Activated CD8-positive, alpha-beta T cell treated with anti-CD3 and anti-CD28 coated beads for 36 hours (primary cell): ENCODE measurements at regions not wholly inside any gene's neighbourhood (a gene's known extent, or its start where the extent isn't known, plus 50 kb on each side); places are given as distances from the start of the nearest gene placed in this dataset.

Source experiments
- ATAC-seq: fragments of 200-7000 bp; cut with Tn5 transposase; one replicate; pipeline ENCODE4 v1.10.0; 2021; ENCODE audit warnings: mild to moderate bottlenecking, moderate library complexity
- CTCF ChIA-PET: fragments of 350-600 bp; sonication (Branson Sonifier 250); formaldehyde crosslinking; loops from one replicate; lab custom pipeline; 2021; ENCODE audit warnings: antibody characterized with exemption; lab: Charles Lee
- POLR2A ChIA-PET: fragments of 350-600 bp; sonication (Branson Sonifier 250); formaldehyde crosslinking; loops from one replicate; lab custom pipeline; 2021; ENCODE audit warnings: antibody characterized with exemption; lab: Charles Lee
- DNase-seq: peaks from one replicate; pipeline ENCODE4 v3.0.0-alpha.2; 2020
- H3K27ac Mint-ChIP-seq: one replicate; pipeline ENCODE4 v1.8.0; 2021; ENCODE audit warnings: mild to moderate bottlenecking, mixed read lengths
- H3K27me3 Mint-ChIP-seq: one replicate; pipeline ENCODE4 v1.8.0; 2021; ENCODE audit warnings: mixed read lengths
- H3K36me3 Mint-ChIP-seq: one replicate; pipeline ENCODE4 v1.8.0; 2021; ENCODE audit warnings: low read depth, mixed read lengths
- H3K4me1 Mint-ChIP-seq: one replicate; pipeline ENCODE4 v1.8.0; 2021; ENCODE audit warnings: low read depth, mixed read lengths
- H3K4me3 Mint-ChIP-seq: one replicate; pipeline ENCODE4 v1.8.0; 2021; ENCODE audit warnings: mild to moderate bottlenecking, moderate library complexity, mixed read lengths
- H3K9me3 Mint-ChIP-seq: one replicate; pipeline ENCODE4 v1.8.0; 2021; ENCODE audit warnings: mixed read lengths
- intact Hi-C: fragments of 100-400 bp; cut with micrococcal nuclease; formaldehyde crosslinking; loops from one replicate; pipeline ENCODE4 v1.10.0; 2022
- TF ChIP-seq, protein P1 (sequence below): fragments of 200-600 bp; IDR thresholded peaks from one replicate; pipeline ENCODE4 v1.8.0; 2022; ENCODE audit warnings: antibody characterized with exemption, mild to moderate bottlenecking

DNA sequence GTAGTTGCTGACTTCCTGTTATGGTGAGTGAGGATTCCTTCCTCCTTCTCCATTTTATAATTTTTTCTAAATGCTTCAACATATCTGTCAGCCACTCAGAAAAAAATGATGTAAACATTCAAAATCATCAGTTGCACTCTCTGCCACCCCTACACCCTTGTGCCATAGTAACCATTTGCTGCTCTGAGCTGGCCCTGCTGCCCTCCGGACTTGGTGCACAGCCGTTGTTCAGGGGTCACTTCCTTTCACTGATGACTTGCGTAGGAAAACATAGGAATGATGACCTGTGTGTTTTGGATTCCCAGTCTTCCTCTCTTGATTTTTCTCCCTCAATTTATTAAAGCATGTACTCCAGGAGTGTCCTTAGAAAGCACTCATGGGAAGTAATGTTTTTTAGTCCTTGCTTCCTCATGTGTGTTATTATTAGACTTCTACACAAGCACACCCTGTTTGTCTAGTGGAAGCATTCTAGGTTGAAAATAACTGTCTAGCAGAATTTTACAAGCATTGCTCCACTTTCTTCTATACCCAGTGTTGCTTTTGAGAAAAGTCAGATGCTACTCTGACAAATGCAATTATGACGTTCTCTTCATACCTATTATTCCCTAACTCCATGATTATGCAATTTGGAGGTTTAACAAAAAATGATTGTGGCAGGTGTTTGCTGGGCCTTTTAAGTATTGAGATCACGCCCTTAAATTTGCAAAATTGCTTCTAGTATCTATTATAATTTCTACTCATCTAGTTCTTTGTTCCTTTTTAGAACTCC lies 62.6 kb upstream of the MTPN start:
- no peak for ATAC-seq

DNA sequence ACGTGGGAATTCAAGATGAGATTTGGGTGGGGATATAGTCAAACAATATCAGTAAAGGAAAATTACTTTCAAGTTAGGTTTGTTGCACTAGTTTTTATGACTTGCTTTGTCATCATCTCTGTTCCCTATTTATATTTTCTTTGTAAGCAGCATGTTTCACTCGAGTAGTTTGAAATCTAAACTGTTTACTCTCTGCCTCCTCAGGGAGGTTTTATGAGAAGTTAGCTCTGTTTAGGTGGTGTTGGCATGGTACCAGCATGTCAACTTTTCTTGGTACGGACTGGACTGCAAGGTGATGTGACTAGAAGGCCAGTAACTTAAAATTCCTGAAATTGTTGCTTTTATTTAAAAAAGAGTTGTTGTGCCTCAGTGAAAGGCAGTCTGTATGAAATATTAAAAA lies 59.2 kb upstream of the MTPN start:
- no peaks in the 10 kb centered on the region for H3K9me3 Mint-ChIP-seq
- CTCF ChIA-PET, result no interaction called here

More for the DNA sequence above, 62.6 kb upstream of the MTPN start:
- Mint-ChIP-seq H3K36me3 (no peaks in the 10 kb centered on the region), H3K9me3 (no peaks in the 10 kb centered on the region), H3K4me1 (no peaks in the 10 kb centered on the region), H3K4me3 (no peak overlapping the region), H3K27me3 (no peaks in the 10 kb centered on the region), H3K27ac (no peak overlapping the region)
- TF ChIP-seq, protein P1, sequence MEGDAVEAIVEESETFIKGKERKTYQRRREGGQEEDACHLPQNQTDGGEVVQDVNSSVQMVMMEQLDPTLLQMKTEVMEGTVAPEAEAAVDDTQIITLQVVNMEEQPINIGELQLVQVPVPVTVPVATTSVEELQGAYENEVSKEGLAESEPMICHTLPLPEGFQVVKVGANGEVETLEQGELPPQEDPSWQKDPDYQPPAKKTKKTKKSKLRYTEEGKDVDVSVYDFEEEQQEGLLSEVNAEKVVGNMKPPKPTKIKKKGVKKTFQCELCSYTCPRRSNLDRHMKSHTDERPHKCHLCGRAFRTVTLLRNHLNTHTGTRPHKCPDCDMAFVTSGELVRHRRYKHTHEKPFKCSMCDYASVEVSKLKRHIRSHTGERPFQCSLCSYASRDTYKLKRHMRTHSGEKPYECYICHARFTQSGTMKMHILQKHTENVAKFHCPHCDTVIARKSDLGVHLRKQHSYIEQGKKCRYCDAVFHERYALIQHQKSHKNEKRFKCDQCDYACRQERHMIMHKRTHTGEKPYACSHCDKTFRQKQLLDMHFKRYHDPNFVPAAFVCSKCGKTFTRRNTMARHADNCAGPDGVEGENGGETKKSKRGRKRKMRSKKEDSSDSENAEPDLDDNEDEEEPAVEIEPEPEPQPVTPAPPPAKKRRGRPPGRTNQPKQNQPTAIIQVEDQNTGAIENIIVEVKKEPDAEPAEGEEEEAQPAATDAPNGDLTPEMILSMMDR, result no peak
- POLR2A ChIA-PET, result no interaction called here
- no peak for DNase-seq
- intact Hi-C loops, result no loop called here
- CTCF ChIA-PET, result no interaction called here

GRCh38 chr7:136034132-136034531 lies 57.0 kb upstream of the MTPN start:
- CTCF ChIA-PET, result no interaction called here
- no peak overlapping the region for H3K27ac Mint-ChIP-seq
- H3K36me3 Mint-ChIP-seq, result no peaks in the 10 kb centered on the region

More for the DNA sequence above, 59.2 kb upstream of the MTPN start:
- ATAC-seq (no peak), DNase-seq (no peak)
- H3K4me3 Mint-ChIP-seq, result no peak overlapping the region
- TF ChIP-seq, protein P1, result no peak
- intact Hi-C loops, result no loop called here
- H3K27me3 Mint-ChIP-seq, result no peaks in the 10 kb centered on the region
- no peak overlapping the region for H3K27ac Mint-ChIP-seq
- no peaks in the 10 kb centered on the region for H3K36me3 Mint-ChIP-seq
- H3K4me1 Mint-ChIP-seq, result peaks cover 8% of the 10 kb centered on the region
- POLR2A ChIA-PET, result no interaction called here

DNA sequence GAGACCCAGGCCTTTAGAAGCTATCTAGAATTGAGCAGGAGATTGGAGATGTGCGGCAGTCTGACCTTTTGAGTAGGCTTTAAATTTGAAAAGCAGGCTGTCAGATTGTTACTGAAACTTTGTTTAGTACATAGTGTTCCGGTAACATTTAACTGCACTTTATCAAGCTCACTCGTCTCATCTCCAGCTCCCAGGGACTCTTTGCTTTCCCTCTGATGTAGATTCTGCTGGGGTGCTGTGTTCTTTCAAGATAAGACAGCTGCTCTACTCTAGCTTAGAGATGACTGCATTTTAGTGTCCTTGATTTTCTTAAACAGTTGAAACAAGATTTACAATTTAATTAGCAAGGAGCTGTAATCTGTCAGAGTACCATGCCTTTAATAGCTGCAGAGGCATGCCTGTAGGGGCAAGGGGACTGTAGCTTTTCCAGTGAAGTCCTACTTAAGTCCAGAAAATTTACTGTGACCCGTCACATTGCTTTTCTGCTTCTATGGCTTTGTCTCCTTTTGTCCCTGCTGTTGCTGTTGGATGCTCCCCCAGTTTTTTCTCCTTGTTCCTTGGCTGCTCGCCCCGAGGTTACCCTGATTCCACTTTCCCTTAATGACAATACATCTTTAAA lies 56.4 kb upstream of the MTPN start:
- CTCF ChIA-PET, result no interaction called here
- intact Hi-C loops, result no loop called here
- no peaks in the 10 kb centered on the region for H3K9me3 Mint-ChIP-seq
- TF ChIP-seq, protein P1, result no peak
- no peak for DNase-seq
- ATAC-seq, result no peak
- peaks cover 11% of the 10 kb centered on the region for H3K4me1 Mint-ChIP-seq
- H3K27ac Mint-ChIP-seq, result no peak overlapping the region
- H3K27me3 Mint-ChIP-seq, result no peaks in the 10 kb centered on the region
- POLR2A ChIA-PET, result no interaction called here
- H3K36me3 Mint-ChIP-seq, result no peaks in the 10 kb centered on the region
- no peak overlapping the region for H3K4me3 Mint-ChIP-seq

More at GRCh38 chr7:136034132-136034531, 57.0 kb upstream of the MTPN start:
- no peak overlapping the region for H3K4me3 Mint-ChIP-seq
- POLR2A ChIA-PET, result no interaction called here
- no peaks in the 10 kb centered on the region for H3K9me3 Mint-ChIP-seq
- no peaks in the 10 kb centered on the region for H3K27me3 Mint-ChIP-seq
- intact Hi-C loops, result no loop called here
- H3K4me1 Mint-ChIP-seq, result peaks cover 11% of the 10 kb centered on the region
- TF ChIP-seq, protein P1, result no peak
- ATAC-seq (no peak), DNase-seq (no peak)

DNA sequence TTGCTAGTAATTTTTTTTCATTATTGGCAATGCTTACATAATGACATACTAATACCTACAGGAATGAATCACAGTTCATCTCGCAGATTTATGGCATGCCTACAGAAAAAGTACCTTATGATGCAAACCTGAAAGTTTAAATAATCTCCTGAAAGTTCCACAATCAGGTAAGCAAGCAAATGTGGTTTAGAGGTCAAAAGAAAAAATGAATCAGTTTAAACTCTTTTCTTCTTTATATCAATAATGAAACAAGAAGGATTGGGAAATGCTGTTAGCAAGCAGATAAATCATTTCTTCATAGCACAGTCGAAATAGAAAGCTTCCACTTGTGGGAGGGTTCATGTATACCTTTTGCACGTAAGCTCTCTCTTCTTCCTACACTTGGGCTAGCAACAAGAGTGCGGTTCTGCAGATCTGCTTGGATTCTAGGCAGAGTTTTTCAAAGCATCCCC lies 53.7 kb upstream of the MTPN start:
- ATAC-seq (peak; percentile 90), DNase-seq (peak; percentile 15)
- Mint-ChIP-seq H3K4me1 (peaks cover 15% of the 10 kb centered on the region), H3K36me3 (no peaks in the 10 kb centered on the region), H3K9me3 (no peaks in the 10 kb centered on the region), H3K4me3 (no peak overlapping the region), H3K27ac (peak overlapping the region; percentile 23), H3K27me3 (peaks cover 7% of the 10 kb centered on the region)
- CTCF ChIA-PET, result interaction anchor here (0.7 kb wide), 2 partner anchors 23 to 65 kb away, joined by 3 read pairs; no protein-coding TSS in a partner anchor
- intact Hi-C loops, result no loop called here
- POLR2A ChIA-PET, result no interaction called here
- TF ChIP-seq, protein P1, result no peak
